ENCODE measurements at regions not wholly inside any gene's neighbourhood (a gene's known extent, or its start where the extent isn't known, plus 50 kb on each side); places are given as distances from the start of the nearest gene placed in this dataset.

DNA sequence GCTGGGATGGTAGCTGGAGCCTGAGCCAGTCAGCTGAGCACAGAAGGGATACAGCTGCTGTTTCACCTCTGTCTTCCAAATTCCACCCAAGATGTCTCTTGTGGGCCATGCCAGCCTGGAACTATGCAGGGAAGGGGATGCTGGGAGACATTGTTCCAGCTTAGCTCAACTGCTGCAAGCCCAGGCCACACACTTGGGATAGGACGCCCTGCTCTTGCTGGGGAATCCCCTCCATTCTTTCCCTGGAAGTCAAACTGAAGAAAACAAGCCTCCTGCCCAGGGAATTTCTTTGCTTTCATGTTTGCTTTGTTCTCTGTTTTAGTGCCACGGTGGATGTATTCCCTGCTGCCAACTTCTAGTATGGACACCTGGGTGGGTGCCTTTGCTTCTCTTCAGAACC is 55.2 kb upstream of the CDK13 start:
- Histone ChIP-seq H2AFZ (ENCODE audit: low read length) (no peak overlapping the region), H2BK20ac (ENCODE audit: low read depth, low read length, poor library complexity, severe bottlenecking) (no peak overlapping the region), H2BK120ac (ENCODE audit: low read depth, low read length, poor library complexity, severe bottlenecking) (no peak overlapping the region), H3K18ac (ENCODE audit: insufficient read length, low read depth, low read length) (no peak overlapping the region), H3T11ph (ENCODE audit: low read length) (no peak overlapping the region), H2BK5ac (ENCODE audit: insufficient read length, low read length) (no peak overlapping the region), H3K23me2 (ENCODE audit: insufficient read length, low read depth, low read length, poor library complexity, severe bottlenecking) (no peaks in the 10 kb centered on the region), H2BK12ac (ENCODE audit: insufficient read length, low read depth, low read length) (no peak overlapping the region), H3K4me2 (ENCODE audit: insufficient read depth, insufficient read length, low read length) (no peak overlapping the region), H4K91ac (ENCODE audit: insufficient read length, low read depth, low read length) (no peak overlapping the region), H3K9me3 (ENCODE audit: control insufficient read depth, low read depth, low read length) (no peaks in the 10 kb centered on the region), H3K56ac (ENCODE audit: insufficient read length, low read depth, low read length) (no peak overlapping the region), H2AK5ac (ENCODE audit: insufficient read length, low read length) (no peak overlapping the region), H3K4ac (ENCODE audit: low read depth, low read length) (no peak overlapping the region), H3K79me1 (ENCODE audit: insufficient read depth, low read depth, low read length, poor library complexity, severe bottlenecking) (no peaks in the 10 kb centered on the region), H3K4me1 (ENCODE audit: insufficient read depth, low read length) (no peaks in the 10 kb centered on the region), H2BK15ac (ENCODE audit: low read depth, low read length) (no peak overlapping the region), H3K79me2 (ENCODE audit: insufficient read depth, low read length) (no peaks in the 10 kb centered on the region), H3K27me3 (ENCODE audit: insufficient read depth, low read length) (no peaks in the 10 kb centered on the region), H3K14ac (ENCODE audit: insufficient read depth, low read length) (no peak overlapping the region), H3K27ac (ENCODE audit: insufficient read length, low read depth, low read length) (no peak overlapping the region), H4K20me1 (ENCODE audit: control insufficient read depth, insufficient read depth, insufficient read length) (no peaks in the 10 kb centered on the region), H4K8ac (replicated peaks; ENCODE audit: insufficient read length, low read depth, low read length) (no peak overlapping the region), H3K9ac (ENCODE audit: extremely low read depth, insufficient read length, low read length) (no peak overlapping the region), H3K23ac (ENCODE audit: insufficient read length, low read depth, low read length) (no peak overlapping the region), H4K5ac (ENCODE audit: insufficient read length, low read depth, low read length) (no peak overlapping the region)
- H3K27me3 Mint-ChIP-seq (ENCODE audit: low read depth): peaks cover 1% of the 10 kb centered on the region; the same call in 1 of the 2 replicates
- TF ChIP-seq, protein P1, sequence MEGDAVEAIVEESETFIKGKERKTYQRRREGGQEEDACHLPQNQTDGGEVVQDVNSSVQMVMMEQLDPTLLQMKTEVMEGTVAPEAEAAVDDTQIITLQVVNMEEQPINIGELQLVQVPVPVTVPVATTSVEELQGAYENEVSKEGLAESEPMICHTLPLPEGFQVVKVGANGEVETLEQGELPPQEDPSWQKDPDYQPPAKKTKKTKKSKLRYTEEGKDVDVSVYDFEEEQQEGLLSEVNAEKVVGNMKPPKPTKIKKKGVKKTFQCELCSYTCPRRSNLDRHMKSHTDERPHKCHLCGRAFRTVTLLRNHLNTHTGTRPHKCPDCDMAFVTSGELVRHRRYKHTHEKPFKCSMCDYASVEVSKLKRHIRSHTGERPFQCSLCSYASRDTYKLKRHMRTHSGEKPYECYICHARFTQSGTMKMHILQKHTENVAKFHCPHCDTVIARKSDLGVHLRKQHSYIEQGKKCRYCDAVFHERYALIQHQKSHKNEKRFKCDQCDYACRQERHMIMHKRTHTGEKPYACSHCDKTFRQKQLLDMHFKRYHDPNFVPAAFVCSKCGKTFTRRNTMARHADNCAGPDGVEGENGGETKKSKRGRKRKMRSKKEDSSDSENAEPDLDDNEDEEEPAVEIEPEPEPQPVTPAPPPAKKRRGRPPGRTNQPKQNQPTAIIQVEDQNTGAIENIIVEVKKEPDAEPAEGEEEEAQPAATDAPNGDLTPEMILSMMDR (conservative IDR thresholded peaks at IDR 0.05): no peak
- H3K4me1 Mint-ChIP-seq: peaks cover 0 to 2% of the 10 kb centered on the region in 2 experiments; a peak in 3 of 4 replicates
- no peak overlapping the region; a peak in 2 of 7 replicates for H3K27ac Mint-ChIP-seq
- H3K36me3 Mint-ChIP-seq (ENCODE audit: insufficient read depth in 1 of 3, low read depth in 3 of 3): no peaks in the 10 kb centered on the region
- no peaks in the 10 kb centered on the region for H3K9me3 Mint-ChIP-seq
- no CpG with 5 or more reads among the region's 2 CpGs for whole genome bisulfite sequencing (ENCODE audit: extremely low coverage, insufficient read length, low lambda C conversion rate)
- no peak overlapping the region for H3K4me3 Mint-ChIP-seq
- no peak for DNase-seq
